ENCODE measurements at regions not wholly inside any gene's neighbourhood (a gene's known extent, or its start where the extent isn't known, plus 50 kb on each side); places are given as distances from the start of the nearest gene placed in this dataset.

DNA sequence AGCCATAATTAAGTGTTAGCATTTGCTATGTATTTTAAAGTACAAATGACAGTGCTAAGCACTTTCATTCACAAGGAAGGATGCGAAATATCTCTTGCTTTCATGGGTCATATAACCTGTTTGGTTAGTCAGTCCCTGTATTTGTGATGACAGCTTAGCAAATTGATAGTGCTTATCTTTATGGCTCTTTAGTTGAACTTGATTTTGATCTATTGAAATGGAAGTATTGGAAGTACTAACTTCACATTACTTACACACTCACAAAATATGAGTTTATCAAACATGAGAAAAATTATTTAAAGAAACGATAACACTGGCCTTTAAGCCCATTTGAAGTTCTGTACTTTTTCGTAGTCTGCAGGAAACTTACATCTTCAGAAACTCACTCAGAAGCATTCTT lies 97.4 kb upstream of the NEUROD1 start:
- TF ChIP-seq FOXP2 (optimal IDR thresholded peaks at IDR 0.05; ENCODE audit: borderline replicate concordance, extremely low read depth, extremely low read length, insufficient read depth): no peak
- no peak for TF ChIP-seq SIN3A (IDR thresholded peaks at IDR 0.05; ENCODE audit: borderline replicate concordance, insufficient read depth, low read length)
- TF ChIP-seq TAF1 (IDR thresholded peaks at IDR 0.05; ENCODE audit: borderline replicate concordance, insufficient read depth, low read length): no peak

- TF ChIP-seq, protein P1, sequence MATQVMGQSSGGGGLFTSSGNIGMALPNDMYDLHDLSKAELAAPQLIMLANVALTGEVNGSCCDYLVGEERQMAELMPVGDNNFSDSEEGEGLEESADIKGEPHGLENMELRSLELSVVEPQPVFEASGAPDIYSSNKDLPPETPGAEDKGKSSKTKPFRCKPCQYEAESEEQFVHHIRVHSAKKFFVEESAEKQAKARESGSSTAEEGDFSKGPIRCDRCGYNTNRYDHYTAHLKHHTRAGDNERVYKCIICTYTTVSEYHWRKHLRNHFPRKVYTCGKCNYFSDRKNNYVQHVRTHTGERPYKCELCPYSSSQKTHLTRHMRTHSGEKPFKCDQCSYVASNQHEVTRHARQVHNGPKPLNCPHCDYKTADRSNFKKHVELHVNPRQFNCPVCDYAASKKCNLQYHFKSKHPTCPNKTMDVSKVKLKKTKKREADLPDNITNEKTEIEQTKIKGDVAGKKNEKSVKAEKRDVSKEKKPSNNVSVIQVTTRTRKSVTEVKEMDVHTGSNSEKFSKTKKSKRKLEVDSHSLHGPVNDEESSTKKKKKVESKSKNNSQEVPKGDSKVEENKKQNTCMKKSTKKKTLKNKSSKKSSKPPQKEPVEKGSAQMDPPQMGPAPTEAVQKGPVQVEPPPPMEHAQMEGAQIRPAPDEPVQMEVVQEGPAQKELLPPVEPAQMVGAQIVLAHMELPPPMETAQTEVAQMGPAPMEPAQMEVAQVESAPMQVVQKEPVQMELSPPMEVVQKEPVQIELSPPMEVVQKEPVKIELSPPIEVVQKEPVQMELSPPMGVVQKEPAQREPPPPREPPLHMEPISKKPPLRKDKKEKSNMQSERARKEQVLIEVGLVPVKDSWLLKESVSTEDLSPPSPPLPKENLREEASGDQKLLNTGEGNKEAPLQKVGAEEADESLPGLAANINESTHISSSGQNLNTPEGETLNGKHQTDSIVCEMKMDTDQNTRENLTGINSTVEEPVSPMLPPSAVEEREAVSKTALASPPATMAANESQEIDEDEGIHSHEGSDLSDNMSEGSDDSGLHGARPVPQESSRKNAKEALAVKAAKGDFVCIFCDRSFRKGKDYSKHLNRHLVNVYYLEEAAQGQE (IDR thresholded peaks at IDR 0.05; ENCODE audit: insufficient read depth in 1 of 2, low read depth in 2 of 2, low read length in 2 of 2): no peak
- TF ChIP-seq POLR2AphosphoS5 (IDR thresholded peaks at IDR 0.05; ENCODE audit: low read depth, low read length): no peak
- no peak for TF ChIP-seq TAF1 (IDR thresholded peaks at IDR 0.05; ENCODE audit: borderline replicate concordance, insufficient read depth, low read length)
- TF ChIP-seq FOXP2 (optimal IDR thresholded peaks at IDR 0.05; ENCODE audit: borderline replicate concordance, extremely low read depth, extremely low read length, insufficient read depth): no peak
- TF ChIP-seq SIN3A (IDR thresholded peaks at IDR 0.05; ENCODE audit: borderline replicate concordance, insufficient read depth, low read length): no peak
Observed at GRCh38 chr2:181778621-181779201, 98.4 kb upstream of the NEUROD1 start.

DNA sequence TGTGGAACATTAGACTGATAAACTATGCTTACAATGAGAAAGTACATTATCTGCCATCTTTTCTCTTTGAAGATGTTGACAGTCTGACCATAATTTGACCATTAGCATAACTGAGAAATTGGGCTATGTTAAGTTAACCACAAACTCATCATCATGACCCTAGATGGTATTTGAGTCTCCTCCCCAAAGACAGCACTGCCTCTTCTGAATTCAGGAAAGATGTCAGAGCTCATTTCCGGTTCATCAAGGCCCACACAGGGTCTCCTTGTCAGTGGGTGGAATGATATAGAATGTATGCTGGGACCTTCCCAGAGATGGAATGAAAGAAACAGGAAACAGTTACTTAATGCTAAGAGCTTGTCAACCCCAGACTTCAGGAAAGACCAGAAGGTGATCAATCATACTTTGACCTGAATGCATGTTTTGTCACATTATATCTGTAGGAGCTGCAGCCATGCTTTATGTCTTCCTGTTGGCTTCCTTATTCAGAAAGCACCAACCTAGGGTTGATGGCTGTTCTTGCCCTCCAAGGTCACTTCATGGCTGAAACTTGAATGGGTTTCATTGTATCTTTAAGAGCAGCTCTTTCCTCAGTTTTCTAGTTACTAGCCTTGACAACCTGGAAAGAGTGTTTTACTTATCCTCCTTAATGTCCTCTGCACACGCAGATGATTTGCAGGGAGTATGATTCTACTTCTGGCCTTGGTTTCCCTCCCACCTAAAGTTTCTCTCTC lies 99.1 kb upstream of the NEUROD1 start:
- TF ChIP-seq SIN3A (IDR thresholded peaks at IDR 0.05; ENCODE audit: borderline replicate concordance, insufficient read depth, low read length) (no peak), TAF1 (IDR thresholded peaks at IDR 0.05; ENCODE audit: borderline replicate concordance, insufficient read depth, low read length) (no peak), FOXP2 (optimal IDR thresholded peaks at IDR 0.05; ENCODE audit: borderline replicate concordance, extremely low read depth, extremely low read length, insufficient read depth) (no peak), POLR2AphosphoS5 (IDR thresholded peaks at IDR 0.05; ENCODE audit: low read depth, low read length) (no peak)
- TF ChIP-seq, protein P1 (IDR thresholded peaks at IDR 0.05; ENCODE audit: insufficient read depth in 1 of 2, low read depth in 2 of 2, low read length in 2 of 2): no peak

DNA sequence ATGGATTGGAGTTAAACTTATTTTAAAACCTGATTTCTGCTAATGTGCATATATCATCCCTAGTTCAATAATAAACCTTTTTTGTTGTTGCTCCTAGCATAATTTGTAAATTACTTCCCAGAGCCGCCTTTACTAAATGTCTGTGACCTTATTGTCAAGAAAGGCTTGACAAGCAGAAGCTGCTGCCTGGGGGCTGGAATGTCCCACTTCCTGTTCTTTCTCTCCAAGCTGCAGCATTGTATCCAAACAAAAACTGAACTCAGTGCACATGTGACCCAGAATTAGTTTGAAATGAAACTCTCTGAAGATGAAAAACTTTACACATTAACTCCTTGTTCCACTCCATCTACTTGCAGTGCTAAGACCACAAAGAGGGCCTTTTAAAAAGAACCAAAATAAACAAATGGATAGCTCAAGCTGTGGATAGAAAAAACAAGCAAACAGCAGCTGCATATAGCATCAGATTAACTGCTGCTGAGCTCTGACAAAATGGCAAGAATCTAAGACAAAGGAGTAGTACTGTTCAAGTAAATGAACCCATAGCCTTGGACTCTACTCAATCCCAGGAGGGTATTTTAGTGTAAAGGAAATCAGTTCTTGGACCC lies 99.8 kb upstream of the NEUROD1 start:
- TF ChIP-seq SIN3A (IDR thresholded peaks at IDR 0.05; ENCODE audit: borderline replicate concordance, insufficient read depth, low read length) (no peak), FOXP2 (optimal IDR thresholded peaks at IDR 0.05; ENCODE audit: borderline replicate concordance, extremely low read depth, extremely low read length, insufficient read depth) (no peak), TAF1 (IDR thresholded peaks at IDR 0.05; ENCODE audit: borderline replicate concordance, insufficient read depth, low read length) (no peak), POLR2AphosphoS5 (IDR thresholded peaks at IDR 0.05; ENCODE audit: low read depth, low read length) (no peak)
- TF ChIP-seq, protein P1 (IDR thresholded peaks at IDR 0.05; ENCODE audit: insufficient read depth in 1 of 2, low read depth in 2 of 2, low read length in 2 of 2): no peak

GRCh38 chr2:181780657-181781056 lies 100.3 kb upstream of the NEUROD1 start:
- TF ChIP-seq POLR2AphosphoS5 (IDR thresholded peaks at IDR 0.05; ENCODE audit: low read depth, low read length): no peak
- TF ChIP-seq, protein P1 (IDR thresholded peaks at IDR 0.05; ENCODE audit: insufficient read depth in 1 of 2, low read depth in 2 of 2, low read length in 2 of 2): no peak

All from PFSK-1 (cell line).